ENCODE measurements at regions not wholly inside any gene's neighbourhood (a gene's known extent, or its start where the extent isn't known, plus 50 kb on each side); places are given as distances from the start of the nearest gene placed in this dataset.
"Not testable (repeated sequence)": the region's sequence is repeated elsewhere in the genome, so short reads cannot be mapped to it uniquely, and the experiment has no call there.

DNA sequence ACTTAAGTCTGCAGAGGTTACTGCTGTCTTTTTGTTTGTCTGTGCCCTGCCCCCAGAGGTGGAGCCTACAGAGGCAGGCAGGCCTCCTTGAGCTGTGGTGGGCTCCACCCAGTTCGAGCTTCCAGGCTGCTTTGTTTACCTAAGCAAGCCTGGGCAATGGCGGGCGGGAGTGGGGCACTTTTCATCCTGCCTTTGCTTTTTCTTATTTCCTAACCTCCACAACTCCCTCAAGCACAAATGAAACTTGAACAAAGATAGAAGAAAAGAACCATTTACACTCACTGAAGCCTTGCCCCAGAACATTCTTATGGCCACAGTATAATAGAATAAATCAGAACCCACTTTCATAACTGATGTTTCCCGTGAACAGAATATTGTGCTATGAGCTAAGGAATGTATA lies 344.5 kb upstream of the MAOA start:
- H2BK15ac ChIP-seq (ENCODE audit: low read length); H3K36me3 ChIP-seq (ENCODE audit: control insufficient read depth in 2 of 4, insufficient read depth in 4 of 4, low read length in 3 of 4); H3K27me3 ChIP-seq (replicated peaks in 1 of 4; ENCODE audit: control insufficient read depth in 3 of 4, extremely low read depth in 1 of 4, insufficient read depth in 3 of 4, low read length in 3 of 4); POLR2A ChIA-PET (ENCODE audit: partially characterized antibody); H4K91ac ChIP-seq (replicated peaks; ENCODE audit: insufficient read length, low read length); H2BK12ac ChIP-seq (ENCODE audit: low read depth, low read length); H3K4me1 ChIP-seq (replicated peaks in 1 of 4; ENCODE audit: control insufficient read depth in 3 of 4, insufficient read depth in 4 of 4, low read length in 3 of 4); H3K27ac ChIP-seq (ENCODE audit: low read depth, low read length); H2AFZ ChIP-seq (ENCODE audit: low read length); H3K23me2 ChIP-seq (ENCODE audit: low read depth, low read length); DNase-seq (ENCODE audit: low read depth in 1 of 2, low spot score in 2 of 2); FAIRE-seq; H3K14ac ChIP-seq (ENCODE audit: insufficient read length); H3K56ac ChIP-seq (replicated peaks; ENCODE audit: insufficient read length, low read depth, low read length); H2AK5ac ChIP-seq (ENCODE audit: low read depth, low read length); H3K4ac ChIP-seq (replicated peaks; ENCODE audit: insufficient read length, low read depth, low read length); H3K4me2 ChIP-seq (ENCODE audit: insufficient read depth in 1 of 2, low read depth in 2 of 2, low read length in 2 of 2); H2BK120ac ChIP-seq (replicated peaks; ENCODE audit: low read depth, low read length); H2BK5ac ChIP-seq (ENCODE audit: low read depth, low read length); H3K9me3 ChIP-seq (ENCODE audit: insufficient read depth in 2 of 2, low read depth in 1 of 2, low read length in 1 of 2); H3K4me3 ChIP-seq (ENCODE audit: extremely low read depth in 1 of 4, insufficient read depth in 2 of 4, low read depth in 3 of 4, low read length in 4 of 4); CTCF ChIA-PET (ENCODE audit: partially characterized antibody); H3K23ac ChIP-seq (ENCODE audit: insufficient read length); H3K18ac ChIP-seq (ENCODE audit: extremely low read depth, low read length); H3K9ac ChIP-seq (replicated peaks in 1 of 4; ENCODE audit: extremely low read depth in 1 of 4, low read depth in 3 of 4, low read length in 3 of 4); H4K5ac ChIP-seq (ENCODE audit: insufficient read length, low read depth, low read length); H4K8ac ChIP-seq (ENCODE audit: extremely low read depth, insufficient read depth, low read length); H4K20me1 ChIP-seq (replicated peaks in 1 of 2; ENCODE audit: control insufficient read depth in 1 of 2, insufficient read depth in 2 of 2, low read length in 2 of 2); H3K79me1 ChIP-seq (ENCODE audit: low read depth, low read length); H2BK20ac ChIP-seq (ENCODE audit: low read length); H3K79me2 ChIP-seq (ENCODE audit: control insufficient read depth in 1 of 2, insufficient read depth in 2 of 2, low read length in 2 of 2): not testable (repeated sequence)
- 95% methylated on average over 3 of the region's 4 CpGs; no CpG with 5 or more reads in 1 of the 2 experiments for WGBS, 2 experiments (ENCODE audit: extremely low coverage in 1 of 2, insufficient coverage in 1 of 2, insufficient read length in 1 of 2, insufficient replicate concordance in 2 of 2, low coverage in 1 of 2, low lambda C conversion rate in 2 of 2, missing lambda C conversion rate in 1 of 2)
